Endodermal cell (in vitro differentiated cells): ENCODE measurements at regions not wholly inside any gene's neighbourhood (a gene's known extent, or its start where the extent isn't known, plus 50 kb on each side); places are given as distances from the start of the nearest gene placed in this dataset.

ENCODE experiments used
- DNase-seq: peaks from one replicate; pipeline ENCODE4 v3.0.0-alpha.2; 2017
- H3K27ac ChIP-seq: 2 replicates; pipeline ENCODE4 v1.5.1; 2013; ENCODE audit warnings: mild to moderate bottlenecking, low read depth, low read length, moderate library complexity
- H3K27me3 ChIP-seq: 2 replicates; pipeline ENCODE4 v1.6.1; 2013; ENCODE audit warnings: mild to moderate bottlenecking, low read length, moderate library complexity; ENCODE audit not compliant: insufficient read depth, control insufficient read depth, poor library complexity, severe bottlenecking
- H3K36me3 ChIP-seq: 2 replicates; pipeline ENCODE4 v1.7.0; 2013; ENCODE audit warnings: mild to moderate bottlenecking, low read length, moderate library complexity; ENCODE audit not compliant: control insufficient read depth, insufficient read depth
- H3K4me1 ChIP-seq: one replicate; pipeline ENCODE4 v1.7.0; 2013; ENCODE audit warnings: low read length; ENCODE audit not compliant: control insufficient read depth, insufficient read depth
- H3K4me3 ChIP-seq: 2 replicates; pipeline ENCODE4 v1.5.1; 2013; ENCODE audit warnings: mild to moderate bottlenecking, low read length, moderate library complexity
- H3K9ac ChIP-seq: 2 replicates; pipeline ENCODE4 v1.6.1; 2013; ENCODE audit warnings: mild to moderate bottlenecking, low read length, moderate library complexity; ENCODE audit not compliant: poor library complexity, severe bottlenecking; ENCODE audit errors: extremely low read depth
- H3K9me3 ChIP-seq: 2 replicates; pipeline ENCODE4 v1.6.1; 2013; ENCODE audit warnings: mild to moderate bottlenecking, low read length, moderate library complexity; ENCODE audit not compliant: control insufficient read depth
- H3K27ac Mint-ChIP-seq: 2 replicates; pipeline ENCODE4 v1.8.0; 2020; ENCODE audit warnings: mixed read lengths
- H3K27me3 Mint-ChIP-seq: 2 replicates; pipeline ENCODE4 v1.8.0; 2021; ENCODE audit warnings: mild to moderate bottlenecking, mixed read lengths; ENCODE audit not compliant: insufficient read depth
- H3K36me3 Mint-ChIP-seq: 2 replicates; pipeline ENCODE4 v1.8.0; 2020; ENCODE audit warnings: low read depth, mixed read lengths
- H3K4me1 Mint-ChIP-seq: 2 replicates; pipeline ENCODE4 v1.8.0; 2020; ENCODE audit warnings: mixed read lengths
- H3K4me3 Mint-ChIP-seq: 2 replicates; pipeline ENCODE4 v1.8.0; 2020; ENCODE audit warnings: mild to moderate bottlenecking, moderate library complexity, mixed read lengths
- H3K9me3 Mint-ChIP-seq: 2 replicates; pipeline ENCODE4 v1.8.0; 2020; ENCODE audit warnings: mild to moderate bottlenecking, mixed read lengths
- WGBS, 2 experiments: methylation state at CpG; one replicate each; pipeline versions ENCODE4 v1.1.5 to v1.1.7; 2013; ENCODE audit warnings: missing lambda C conversion rate in 2 of 2, mixed read lengths in 1 of 2; ENCODE audit not compliant: insufficient coverage in 1 of 2, insufficient read length in 1 of 2; 5-methylcytosine and 5-hydroxymethylcytosine counted together
- TF ChIP-seq, protein P1 (sequence below): fragments of 200-600 bp; sonication (generic); conservative IDR thresholded peaks from 2 replicates; pipeline ENCODE4 v1.5.0; 2021; ENCODE audit warnings: antibody characterized with exemption, mild to moderate bottlenecking

DNA sequence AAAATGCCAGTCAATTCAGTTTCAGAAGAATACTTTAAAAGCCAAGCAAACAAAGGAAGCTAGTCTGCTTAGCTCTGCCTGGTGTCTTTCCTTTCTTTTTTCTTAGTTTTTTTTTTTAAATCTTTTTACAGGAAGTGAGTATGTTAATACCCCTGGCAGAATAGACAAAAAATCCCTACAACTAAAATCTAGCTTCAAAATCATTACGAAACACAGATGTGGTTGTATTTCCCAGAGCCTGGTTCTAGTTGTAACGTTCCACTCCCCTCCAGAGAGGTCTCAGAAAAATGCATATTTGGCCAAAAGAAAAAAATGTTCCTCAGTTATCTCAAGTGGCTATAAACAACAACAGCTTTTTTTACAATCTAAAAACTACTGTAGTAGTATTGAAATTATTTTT is 202.1 kb upstream of the RND3 start:
- Histone ChIP-seq H3K27me3 (no peaks in the 10 kb centered on the region), H3K9ac (no peak overlapping the region), H3K4me1 (no peaks in the 10 kb centered on the region), H3K27ac (no peak overlapping the region), H3K4me3 (no peak overlapping the region), H3K9me3 (no peaks in the 10 kb centered on the region), H3K36me3 (no peaks in the 10 kb centered on the region)
- H3K4me3 Mint-ChIP-seq: no peak overlapping the region
- no peaks in the 10 kb centered on the region for H3K36me3 Mint-ChIP-seq
- no peaks in the 10 kb centered on the region for H3K9me3 Mint-ChIP-seq
- TF ChIP-seq, protein P1, sequence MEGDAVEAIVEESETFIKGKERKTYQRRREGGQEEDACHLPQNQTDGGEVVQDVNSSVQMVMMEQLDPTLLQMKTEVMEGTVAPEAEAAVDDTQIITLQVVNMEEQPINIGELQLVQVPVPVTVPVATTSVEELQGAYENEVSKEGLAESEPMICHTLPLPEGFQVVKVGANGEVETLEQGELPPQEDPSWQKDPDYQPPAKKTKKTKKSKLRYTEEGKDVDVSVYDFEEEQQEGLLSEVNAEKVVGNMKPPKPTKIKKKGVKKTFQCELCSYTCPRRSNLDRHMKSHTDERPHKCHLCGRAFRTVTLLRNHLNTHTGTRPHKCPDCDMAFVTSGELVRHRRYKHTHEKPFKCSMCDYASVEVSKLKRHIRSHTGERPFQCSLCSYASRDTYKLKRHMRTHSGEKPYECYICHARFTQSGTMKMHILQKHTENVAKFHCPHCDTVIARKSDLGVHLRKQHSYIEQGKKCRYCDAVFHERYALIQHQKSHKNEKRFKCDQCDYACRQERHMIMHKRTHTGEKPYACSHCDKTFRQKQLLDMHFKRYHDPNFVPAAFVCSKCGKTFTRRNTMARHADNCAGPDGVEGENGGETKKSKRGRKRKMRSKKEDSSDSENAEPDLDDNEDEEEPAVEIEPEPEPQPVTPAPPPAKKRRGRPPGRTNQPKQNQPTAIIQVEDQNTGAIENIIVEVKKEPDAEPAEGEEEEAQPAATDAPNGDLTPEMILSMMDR: no peak
- no peaks in the 10 kb centered on the region for H3K27me3 Mint-ChIP-seq
- H3K27ac Mint-ChIP-seq: no peak overlapping the region
- no peaks in the 10 kb centered on the region for H3K4me1 Mint-ChIP-seq
- no peak for DNase-seq
- 91% methylated on average over 2 of the region's 2 CpGs; no CpG with 5 or more reads in 1 of the 2 experiments for WGBS, 2 experiments

DNA sequence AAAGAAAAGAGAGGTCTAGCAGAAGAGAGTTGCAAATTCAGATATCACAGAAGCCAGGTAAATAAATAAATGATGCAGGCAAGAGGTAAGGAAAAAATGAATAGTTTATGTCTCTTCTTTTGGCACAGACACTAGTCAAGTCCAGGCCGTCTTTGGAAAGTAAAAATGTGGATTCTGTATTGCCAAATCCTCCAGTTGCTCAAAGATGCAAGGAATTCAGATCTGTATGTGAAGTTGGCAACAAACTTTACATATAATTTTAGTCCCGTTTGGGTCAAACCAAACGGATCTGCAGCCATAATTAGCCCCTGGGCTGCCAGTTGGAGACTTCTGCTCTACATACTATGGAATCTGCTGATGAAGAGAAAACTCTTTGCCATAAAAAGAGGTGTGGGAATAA is 200.5 kb upstream of the RND3 start:
- H3K27ac Mint-ChIP-seq: no peak overlapping the region
- H3K4me3 Mint-ChIP-seq: no peak overlapping the region
- Histone ChIP-seq H3K9me3 (no peaks in the 10 kb centered on the region), H3K27ac (no peak overlapping the region), H3K9ac (no peak overlapping the region), H3K4me3 (no peak overlapping the region), H3K27me3 (no peaks in the 10 kb centered on the region), H3K4me1 (no peaks in the 10 kb centered on the region), H3K36me3 (no peaks in the 10 kb centered on the region)
- TF ChIP-seq, protein P1: no peak
- no peaks in the 10 kb centered on the region for H3K27me3 Mint-ChIP-seq
- 81 to 100% methylated on average over 1 to 3 of the region's 3 CpGs for WGBS, 2 experiments
- no peak for DNase-seq
- H3K9me3 Mint-ChIP-seq: no peaks in the 10 kb centered on the region
- no peaks in the 10 kb centered on the region for H3K36me3 Mint-ChIP-seq
- H3K4me1 Mint-ChIP-seq: no peaks in the 10 kb centered on the region

DNA sequence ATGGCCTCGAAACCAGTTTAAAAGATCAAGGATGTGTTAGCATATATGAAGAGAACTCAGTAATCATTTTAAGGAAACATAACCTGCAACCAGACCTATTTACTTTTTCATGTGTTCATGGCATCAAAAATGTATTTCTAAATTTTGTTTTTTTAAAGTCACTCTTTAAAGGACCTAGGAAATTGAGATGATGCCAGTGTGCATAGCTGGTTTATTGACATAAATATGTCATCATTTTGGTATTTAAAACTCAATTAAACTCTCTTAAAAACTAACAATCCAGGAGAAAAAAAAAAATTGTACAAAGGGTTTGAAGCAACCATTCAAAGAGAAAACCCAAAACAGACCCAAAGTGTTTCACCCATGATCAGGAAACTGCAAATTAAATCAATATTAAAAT is 198.9 kb upstream of the RND3 start:
- H3K27me3 ChIP-seq: no peaks in the 10 kb centered on the region
- H3K9ac ChIP-seq: no peak overlapping the region
- H3K4me3 ChIP-seq: no peak overlapping the region
- no peak overlapping the region for H3K27ac Mint-ChIP-seq
- no peaks in the 10 kb centered on the region for H3K27me3 Mint-ChIP-seq
- H3K4me1 Mint-ChIP-seq: no peaks in the 10 kb centered on the region
- H3K4me3 Mint-ChIP-seq: no peak overlapping the region
- H3K9me3 Mint-ChIP-seq: no peaks in the 10 kb centered on the region
- no peak for DNase-seq
- WGBS, 2 experiments: 75% methylated on average over 1 of the region's 1 CpG; no CpG with 5 or more reads in 1 of the 2 experiments
- no peaks in the 10 kb centered on the region for H3K4me1 ChIP-seq
- TF ChIP-seq, protein P1: no peak
- H3K9me3 ChIP-seq: peaks cover under 1% of the 10 kb centered on the region
- no peaks in the 10 kb centered on the region for H3K36me3 ChIP-seq
- no peak overlapping the region for H3K27ac ChIP-seq
- no peaks in the 10 kb centered on the region for H3K36me3 Mint-ChIP-seq
